Stomach (tissue), 4 donors: ENCODE measurements at regions not wholly inside any gene's neighbourhood (a gene's known extent, or its start where the extent isn't known, plus 50 kb on each side); places are given as distances from the start of the nearest gene placed in this dataset.

ENCODE experiments used
- CTCF ChIP-seq, 7 experiments: fragments of 450-650 bp in 4 of 7; fragments of 200-600 bp in 3 of 7; sonication (generic) in 3 of 7; IDR thresholded peaks; one replicate each; pipeline ENCODE4 v1.5.1; 2016 to 2019; ENCODE audit warnings: antibody characterized with exemption in 7 of 7, control low read depth in 2 of 7, mild to moderate bottlenecking in 1 of 7
- POLR2AphosphoS5 ChIP-seq, 3 donors: sonication (generic); formaldehyde crosslinking; IDR thresholded peaks; one replicate each; pipeline ENCODE4 v1.6.1; 2016; ENCODE audit warnings: antibody characterized with exemption in 3 of 3

DNA sequence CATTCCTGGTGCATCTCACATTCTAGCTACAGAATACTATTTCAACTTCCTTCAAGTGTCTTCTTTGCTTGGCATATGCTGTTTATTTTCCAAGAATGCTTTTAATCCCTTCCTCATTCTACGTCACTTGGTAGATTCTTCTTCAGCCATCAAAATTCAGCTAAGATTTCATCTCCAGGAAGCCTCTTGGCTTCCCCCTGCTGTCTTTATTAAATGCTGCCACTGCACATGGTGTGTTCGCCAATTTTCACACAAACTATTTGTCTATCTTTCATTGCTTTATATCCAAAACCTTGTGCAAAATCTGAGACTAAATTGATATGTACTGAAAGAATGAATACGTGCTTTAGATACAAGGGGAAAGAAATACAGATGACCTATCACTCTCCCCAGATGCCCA lies 253.0 kb downstream of the RFPL4B start:
- TF ChIP-seq CTCF (IDR thresholded peaks at IDR 0.05) = no peak
- TF ChIP-seq POLR2AphosphoS5 (IDR thresholded peaks at IDR 0.05) = no peak
